ENCODE measurements at regions not wholly inside any gene's neighbourhood (a gene's known extent, or its start where the extent isn't known, plus 50 kb on each side); places are given as distances from the start of the nearest gene placed in this dataset.
A peak's percentile ranks its signal among the peaks of the same experiment; 100 is the strongest.

DNA sequence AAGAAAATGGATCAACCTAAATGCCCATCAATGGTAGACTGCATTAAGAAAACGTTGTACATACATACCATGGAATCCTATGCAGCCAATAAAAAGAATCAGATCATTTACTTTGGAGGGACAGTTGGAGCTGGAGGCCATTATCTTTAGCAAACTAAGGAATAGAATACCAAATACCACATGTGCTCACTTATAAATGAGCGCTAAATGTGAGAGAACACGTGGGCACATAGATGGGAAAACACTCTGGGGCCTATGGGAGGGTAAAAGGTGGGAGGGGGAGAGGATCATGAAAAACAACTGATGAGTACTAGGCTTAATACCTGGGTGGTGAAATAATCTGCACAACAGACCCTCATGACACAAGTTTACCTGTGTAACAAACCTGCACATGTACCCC lies 1729.9 kb upstream of the PCDH10 start (continued):
- TF ChIP-seq YY1 (IDR thresholded peaks at IDR 0.05; ENCODE audit: low read depth, low read length) (no peak), SMAD5 (IDR thresholded peaks at IDR 0.05; ENCODE audit: low read depth) (no peak), STAT3 (IDR thresholded peaks at IDR 0.05; ENCODE audit: low read depth, low read length) (no peak), ESRRA (IDR thresholded peaks at IDR 0.05; ENCODE audit: low read length) (no peak), NRF1 (conservative IDR thresholded peaks at IDR 0.05; ENCODE audit: low read depth, low read length) (no peak), RFX5 (IDR thresholded peaks at IDR 0.05; ENCODE audit: low read depth, low read length) (no peak), SPI1 (IDR thresholded peaks at IDR 0.05; ENCODE audit: borderline replicate concordance, insufficient read depth, low read depth, low read length) (no peak)
- TF ChIP-seq, protein P1, sequence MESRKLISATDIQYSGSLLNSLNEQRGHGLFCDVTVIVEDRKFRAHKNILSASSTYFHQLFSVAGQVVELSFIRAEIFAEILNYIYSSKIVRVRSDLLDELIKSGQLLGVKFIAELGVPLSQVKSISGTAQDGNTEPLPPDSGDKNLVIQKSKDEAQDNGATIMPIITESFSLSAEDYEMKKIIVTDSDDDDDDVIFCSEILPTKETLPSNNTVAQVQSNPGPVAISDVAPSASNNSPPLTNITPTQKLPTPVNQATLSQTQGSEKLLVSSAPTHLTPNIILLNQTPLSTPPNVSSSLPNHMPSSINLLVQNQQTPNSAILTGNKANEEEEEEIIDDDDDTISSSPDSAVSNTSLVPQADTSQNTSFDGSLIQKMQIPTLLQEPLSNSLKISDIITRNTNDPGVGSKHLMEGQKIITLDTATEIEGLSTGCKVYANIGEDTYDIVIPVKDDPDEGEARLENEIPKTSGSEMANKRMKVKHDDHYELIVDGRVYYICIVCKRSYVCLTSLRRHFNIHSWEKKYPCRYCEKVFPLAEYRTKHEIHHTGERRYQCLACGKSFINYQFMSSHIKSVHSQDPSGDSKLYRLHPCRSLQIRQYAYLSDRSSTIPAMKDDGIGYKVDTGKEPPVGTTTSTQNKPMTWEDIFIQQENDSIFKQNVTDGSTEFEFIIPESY (IDR thresholded peaks at IDR 0.05): no peak

DNA sequence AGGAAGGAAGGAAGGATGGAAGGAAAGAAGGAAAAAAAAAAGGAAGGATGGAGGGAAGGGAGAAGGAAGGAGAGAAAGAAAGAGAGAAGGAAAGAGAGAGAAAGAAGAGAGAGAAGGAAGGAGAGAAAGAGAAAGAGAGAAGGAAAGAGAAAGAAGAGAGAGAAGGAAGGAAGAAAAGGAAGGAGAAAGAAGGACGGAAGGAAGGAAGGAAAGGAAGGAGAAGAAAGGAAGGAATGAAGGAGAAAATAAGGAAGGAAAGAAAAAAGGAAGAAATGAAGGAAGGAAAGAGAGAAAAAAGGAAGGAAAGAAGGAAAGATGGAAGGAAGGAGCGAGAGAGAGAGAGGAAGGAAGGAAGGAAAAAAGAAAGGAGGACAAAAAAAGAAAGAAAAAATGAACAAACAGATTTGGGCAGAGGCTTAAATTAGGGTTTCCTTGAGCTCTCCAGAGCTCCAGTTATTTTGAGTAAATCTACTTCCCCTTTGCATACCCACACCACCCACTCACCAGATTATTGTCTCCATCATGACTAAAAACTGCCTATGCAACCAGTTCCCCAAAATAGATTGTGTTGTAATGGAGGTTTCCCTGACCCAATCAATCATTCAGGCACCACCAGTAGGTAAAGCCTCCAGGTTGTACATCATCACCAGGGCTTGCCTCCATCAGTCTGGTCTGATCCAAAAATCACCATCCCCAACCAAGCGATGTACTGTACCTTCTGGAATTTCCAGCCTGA lies 1722.9 kb upstream of the PCDH10 start:
- H3K9me3 ChIP-seq (replicated peaks; ENCODE audit: control insufficient read depth, insufficient read depth, low read length): no peaks in the 10 kb centered on the region
- ChIA-PET POLR2A (interaction anchor here (1.0 kb wide), 1 partner anchor 15 kb away, joined by 3 read pairs; no protein-coding TSS in a partner anchor), RAD21 (ENCODE audit: unreplicated experiment) (no interaction called here), SMC1A (ENCODE audit: uncharacterized antibody, unreplicated experiment) (interaction anchor here (1.0 to 1.8 kb wide), 4 partner anchors 11 to 121 kb away, joined by 3 to 12 read pairs (median 4); no protein-coding TSS in a partner anchor), CTCF (interaction anchor here (1.1 to 1.4 kb wide), 2 partner anchors 10 to 78 kb away, joined by 3 read pairs; no protein-coding TSS in a partner anchor)
- no peak overlapping the region for H2AFZ ChIP-seq (ENCODE audit: control insufficient read depth, low read depth, low read length)
- FAIRE-seq (no peak), ATAC-seq (peak; percentile 85), DNase-seq (ENCODE audit: low read depth, low spot score) (peak; percentile 13)
- H3K4me1 ChIP-seq (ENCODE audit: control insufficient read depth, insufficient read depth, low read length): no peaks in the 10 kb centered on the region
- no peaks in the 10 kb centered on the region for H3K36me3 ChIP-seq (ENCODE audit: control insufficient read depth in 2 of 2, insufficient read depth in 2 of 2, low read length in 1 of 2)
- H3K9ac ChIP-seq (ENCODE audit: control insufficient read depth, insufficient read depth, low read length): no peak overlapping the region
- in situ Hi-C loops (cut with MboI): no loop called here
- no peak overlapping the region for H3K4me3 ChIP-seq
- no peak overlapping the region for H3K4me2 ChIP-seq (ENCODE audit: control insufficient read depth, insufficient read depth)
- intact Hi-C loops (cut with micrococcal nuclease; ENCODE audit: unreplicated experiment): no loop called here
- no peak overlapping the region for H3K27ac ChIP-seq (ENCODE audit: control insufficient read depth, insufficient read depth)
- 12% methylated on average over 3 of the region's 3 CpGs for WGBS (ENCODE audit: insufficient coverage, insufficient replicate concordance, low lambda C conversion rate, missing lambda C conversion rate)
- no peaks in the 10 kb centered on the region for H3K79me2 ChIP-seq (ENCODE audit: control insufficient read depth, insufficient read depth, low read length)
- H4K20me1 ChIP-seq (ENCODE audit: control insufficient read depth, insufficient read depth): no peaks in the 10 kb centered on the region
- H3K27me3 ChIP-seq (replicated peaks in 1 of 2; ENCODE audit: control insufficient read depth in 2 of 2, insufficient read depth in 2 of 2, low read length in 1 of 2): no peaks in the 10 kb centered on the region
- no TSS peak for BruUV-seq (replicated peaks)
- TF ChIP-seq, protein P2, sequence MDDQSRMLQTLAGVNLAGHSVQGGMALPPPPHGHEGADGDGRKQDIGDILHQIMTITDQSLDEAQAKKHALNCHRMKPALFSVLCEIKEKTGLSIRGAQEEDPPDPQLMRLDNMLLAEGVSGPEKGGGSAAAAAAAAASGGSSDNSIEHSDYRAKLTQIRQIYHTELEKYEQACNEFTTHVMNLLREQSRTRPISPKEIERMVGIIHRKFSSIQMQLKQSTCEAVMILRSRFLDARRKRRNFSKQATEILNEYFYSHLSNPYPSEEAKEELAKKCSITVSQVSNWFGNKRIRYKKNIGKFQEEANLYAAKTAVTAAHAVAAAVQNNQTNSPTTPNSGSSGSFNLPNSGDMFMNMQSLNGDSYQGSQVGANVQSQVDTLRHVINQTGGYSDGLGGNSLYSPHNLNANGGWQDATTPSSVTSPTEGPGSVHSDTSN (IDR thresholded peaks at IDR 0.05; ENCODE audit: insufficient replicate concordance, low read depth, low read length): peak; percentile 87
- peak; percentile 89 for TF ChIP-seq RUNX3 (IDR thresholded peaks at IDR 0.05; ENCODE audit: low read length)
- TF ChIP-seq EGR1 (IDR thresholded peaks at IDR 0.05; ENCODE audit: borderline replicate concordance in 1 of 2, low read depth in 2 of 2, low read length in 2 of 2): peak in 1 of 2 experiments; percentile 57; a peak in 1 of 3 replicates
- TF ChIP-seq SPI1 (IDR thresholded peaks at IDR 0.05; ENCODE audit: borderline replicate concordance, insufficient read depth, low read depth, low read length): peak; percentile 68
- peak; percentile 22; the same call in 1 of the 2 replicates for TF ChIP-seq RAD51 (IDR thresholded peaks at IDR 0.05)
- TF ChIP-seq NFYA (IDR thresholded peaks at IDR 0.05; ENCODE audit: borderline replicate concordance, low read depth, low read length): no peak
- TF ChIP-seq, protein P3, sequence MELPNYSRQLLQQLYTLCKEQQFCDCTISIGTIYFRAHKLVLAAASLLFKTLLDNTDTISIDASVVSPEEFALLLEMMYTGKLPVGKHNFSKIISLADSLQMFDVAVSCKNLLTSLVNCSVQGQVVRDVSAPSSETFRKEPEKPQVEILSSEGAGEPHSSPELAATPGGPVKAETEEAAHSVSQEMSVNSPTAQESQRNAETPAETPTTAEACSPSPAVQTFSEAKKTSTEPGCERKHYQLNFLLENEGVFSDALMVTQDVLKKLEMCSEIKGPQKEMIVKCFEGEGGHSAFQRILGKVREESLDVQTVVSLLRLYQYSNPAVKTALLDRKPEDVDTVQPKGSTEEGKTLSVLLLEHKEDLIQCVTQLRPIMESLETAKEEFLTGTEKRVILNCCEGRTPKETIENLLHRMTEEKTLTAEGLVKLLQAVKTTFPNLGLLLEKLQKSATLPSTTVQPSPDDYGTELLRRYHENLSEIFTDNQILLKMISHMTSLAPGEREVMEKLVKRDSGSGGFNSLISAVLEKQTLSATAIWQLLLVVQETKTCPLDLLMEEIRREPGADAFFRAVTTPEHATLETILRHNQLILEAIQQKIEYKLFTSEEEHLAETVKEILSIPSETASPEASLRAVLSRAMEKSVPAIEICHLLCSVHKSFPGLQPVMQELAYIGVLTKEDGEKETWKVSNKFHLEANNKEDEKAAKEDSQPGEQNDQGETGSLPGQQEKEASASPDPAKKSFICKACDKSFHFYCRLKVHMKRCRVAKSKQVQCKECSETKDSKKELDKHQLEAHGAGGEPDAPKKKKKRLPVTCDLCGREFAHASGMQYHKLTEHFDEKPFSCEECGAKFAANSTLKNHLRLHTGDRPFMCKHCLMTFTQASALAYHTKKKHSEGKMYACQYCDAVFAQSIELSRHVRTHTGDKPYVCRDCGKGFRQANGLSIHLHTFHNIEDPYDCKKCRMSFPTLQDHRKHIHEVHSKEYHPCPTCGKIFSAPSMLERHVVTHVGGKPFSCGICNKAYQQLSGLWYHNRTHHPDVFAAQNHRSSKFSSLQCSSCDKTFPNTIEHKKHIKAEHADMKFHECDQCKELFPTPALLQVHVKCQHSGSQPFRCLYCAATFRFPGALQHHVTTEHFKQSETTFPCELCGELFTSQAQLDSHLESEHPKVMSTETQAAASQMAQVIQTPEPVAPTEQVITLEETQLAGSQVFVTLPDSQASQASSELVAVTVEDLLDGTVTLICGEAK (IDR thresholded peaks at IDR 0.05; ENCODE audit: borderline replicate concordance): no peak
- no peak for TF ChIP-seq HCFC1 (IDR thresholded peaks at IDR 0.05; ENCODE audit: low read length)

Data from GM12878 (cell line).